ENCODE measurements at regions not wholly inside any gene's neighbourhood (a gene's known extent, or its start where the extent isn't known, plus 50 kb on each side); places are given as distances from the start of the nearest gene placed in this dataset.
"Not testable (repeated sequence)": the region's sequence is repeated elsewhere in the genome, so short reads cannot be mapped to it uniquely, and the experiment has no call there.

- DNase-seq (ENCODE audit: low read depth), result no peak
Observed at GRCh38 chr16:80254970-80255369, 285.8 kb upstream of the DYNLRB2 start.

GRCh38 chr16:80253741-80254140 is 287.1 kb upstream of the DYNLRB2 start:
- DNase-seq (ENCODE audit: low read depth), result no peak

- DNase-seq (ENCODE audit: low read depth), result no peak
Observed at GRCh38 chr16:80250381-80250780, 290.4 kb upstream of the DYNLRB2 start.

- DNase-seq (ENCODE audit: low read depth), result not testable (repeated sequence)
Observed at GRCh38 chr16:80243303-80243702, 297.5 kb upstream of the DYNLRB2 start.

GRCh38 chr16:80242279-80242678 is 298.5 kb upstream of the DYNLRB2 start:
- not testable (repeated sequence) for DNase-seq (ENCODE audit: low read depth)

GRCh38 chr16:80233097-80233835 is 307.5 kb upstream of the DYNLRB2 start:
- no peak for DNase-seq (ENCODE audit: low read depth)

GRCh38 chr16:80231888-80232287 is 308.9 kb upstream of the DYNLRB2 start:
- no peak for DNase-seq (ENCODE audit: low read depth)

GRCh38 chr16:80231121-80231520 is 309.7 kb upstream of the DYNLRB2 start:
- no peak for DNase-seq (ENCODE audit: low read depth)

GRCh38 chr16:80230328-80231120 is 310.3 kb upstream of the DYNLRB2 start:
- no peak for DNase-seq (ENCODE audit: low read depth)

GRCh38 chr16:80226499-80226898 is 314.3 kb upstream of the DYNLRB2 start:
- DNase-seq (ENCODE audit: low read depth), result no peak

- DNase-seq (ENCODE audit: low read depth), result no peak
Observed at GRCh38 chr16:80210787-80211186, 330.0 kb upstream of the DYNLRB2 start.

GRCh38 chr16:80208743-80209142 is 332.1 kb upstream of the DYNLRB2 start:
- DNase-seq (ENCODE audit: low read depth), result no peak

- DNase-seq (ENCODE audit: low read depth), result no peak
Observed at GRCh38 chr16:80208015-80208414, 332.8 kb upstream of the DYNLRB2 start.

GRCh38 chr16:80203821-80204220 is 337.0 kb upstream of the DYNLRB2 start:
- no peak for DNase-seq (ENCODE audit: low read depth)

GRCh38 chr16:80202831-80203413 is 337.9 kb upstream of the DYNLRB2 start:
- no peak for DNase-seq (ENCODE audit: low read depth)

GRCh38 chr16:80200079-80200478 is 340.7 kb upstream of the DYNLRB2 start:
- DNase-seq (ENCODE audit: low read depth), result no peak

- no peak for DNase-seq (ENCODE audit: low read depth)
Observed at GRCh38 chr16:80199614-80200013, 341.2 kb upstream of the DYNLRB2 start.

- no peak for DNase-seq (ENCODE audit: low read depth)
Observed at GRCh38 chr16:80198311-80199299, 342.2 kb upstream of the DYNLRB2 start.

GRCh38 chr16:80197741-80198201 is 343.0 kb upstream of the DYNLRB2 start:
- no peak for DNase-seq (ENCODE audit: low read depth)

- DNase-seq (ENCODE audit: low read depth), result no peak
Observed at GRCh38 chr16:80191928-80192327, 348.9 kb upstream of the DYNLRB2 start.

- DNase-seq (ENCODE audit: low read depth), result no peak
Observed at GRCh38 chr16:80189476-80190175, 351.2 kb upstream of the DYNLRB2 start.

All from stimulated activated CD8-positive, alpha-beta memory T cell treated with anti-CD3 and anti-CD28 coated beads, Interleukin-12 subunit alpha, Interleukin-12 subunit beta, amount 100 ng/mL, for 4 hours (primary cell).